Cardiac muscle cell (in vitro differentiated cells and primary cell): ENCODE measurements at regions not wholly inside any gene's neighbourhood (a gene's known extent, or its start where the extent isn't known, plus 50 kb on each side); places are given as distances from the start of the nearest gene placed in this dataset.
A peak's percentile ranks its signal among the peaks of the same experiment; 100 is the strongest.
"Not testable (repeated sequence)": the region's sequence is repeated elsewhere in the genome, so short reads cannot be mapped to it uniquely, and the experiment has no call there.

Experiments
- DNase-seq, 2 donors: peaks; one replicate each; pipeline versions ENCODE4 v3.0.0 to v3.0.0-alpha.2; 2010 to 2017; ENCODE audit warnings: low read depth in 1 of 2, low spot score in 1 of 2
- H3K27ac ChIP-seq: fragments of 200-600 bp; sonication (generic); 2 replicates; pipeline ENCODE4 v1.5.1; 2016
- H3K27me3 ChIP-seq: fragments of 200-600 bp; sonication (generic); 2 replicates; pipeline ENCODE4 v1.6.0; 2016; ENCODE audit warnings: control low read depth
- H3K36me3 ChIP-seq: fragments of 200-600 bp; sonication (generic); 2 replicates; pipeline ENCODE4 v1.5.1; 2016; ENCODE audit warnings: control low read depth
- H3K4me1 ChIP-seq: fragments of 200-600 bp; sonication (generic); 2 replicates; pipeline ENCODE4 v1.8.1; 2017; ENCODE audit warnings: low read depth, mild to moderate bottlenecking, mixed run types
- H3K4me3 ChIP-seq: fragments of 200-600 bp; sonication (generic); 2 replicates; pipeline ENCODE4 v1.5.1; 2016; ENCODE audit warnings: mild to moderate bottlenecking
- H3K9me3 ChIP-seq: fragments of 200-600 bp; sonication (generic); 2 replicates; pipeline ENCODE4 v1.5.1; 2017; ENCODE audit warnings: low read depth, mild to moderate bottlenecking, control low read depth
- TF ChIP-seq, protein P1 (sequence below): IDR thresholded peaks from 2 replicates; pipeline ENCODE4 v1.5.1; 2012; ENCODE audit warnings: low read depth, mild to moderate bottlenecking, low read length

DNA sequence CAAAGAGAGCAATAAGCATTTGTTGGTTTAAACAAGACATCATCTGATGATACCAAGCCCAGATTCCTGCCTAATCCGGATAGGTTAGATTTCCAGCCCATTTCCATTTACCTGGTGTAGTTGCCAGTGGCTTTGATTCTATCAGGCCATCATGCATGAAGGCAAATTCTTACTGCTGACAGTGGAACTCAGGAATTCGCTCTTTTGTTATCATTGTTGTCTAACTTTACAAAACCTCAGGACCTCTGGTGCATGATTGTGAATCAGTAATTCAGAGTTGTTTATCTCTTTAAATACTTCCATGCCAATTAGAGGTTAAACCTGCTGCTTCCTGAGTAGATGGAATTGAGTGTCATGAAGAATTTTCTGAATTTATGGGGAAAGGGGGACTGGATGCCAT, 76.5 kb downstream of the C9orf152 start:
- Histone ChIP-seq H3K4me1 (peaks cover 46% of the 10 kb centered on the region), H3K36me3 (peaks cover 5% of the 10 kb centered on the region), H3K27ac (no peak overlapping the region), H3K9me3 (no peaks in the 10 kb centered on the region), H3K4me3 (no peak overlapping the region), H3K27me3 (no peaks in the 10 kb centered on the region)
- no peak for DNase-seq
- TF ChIP-seq, protein P1, sequence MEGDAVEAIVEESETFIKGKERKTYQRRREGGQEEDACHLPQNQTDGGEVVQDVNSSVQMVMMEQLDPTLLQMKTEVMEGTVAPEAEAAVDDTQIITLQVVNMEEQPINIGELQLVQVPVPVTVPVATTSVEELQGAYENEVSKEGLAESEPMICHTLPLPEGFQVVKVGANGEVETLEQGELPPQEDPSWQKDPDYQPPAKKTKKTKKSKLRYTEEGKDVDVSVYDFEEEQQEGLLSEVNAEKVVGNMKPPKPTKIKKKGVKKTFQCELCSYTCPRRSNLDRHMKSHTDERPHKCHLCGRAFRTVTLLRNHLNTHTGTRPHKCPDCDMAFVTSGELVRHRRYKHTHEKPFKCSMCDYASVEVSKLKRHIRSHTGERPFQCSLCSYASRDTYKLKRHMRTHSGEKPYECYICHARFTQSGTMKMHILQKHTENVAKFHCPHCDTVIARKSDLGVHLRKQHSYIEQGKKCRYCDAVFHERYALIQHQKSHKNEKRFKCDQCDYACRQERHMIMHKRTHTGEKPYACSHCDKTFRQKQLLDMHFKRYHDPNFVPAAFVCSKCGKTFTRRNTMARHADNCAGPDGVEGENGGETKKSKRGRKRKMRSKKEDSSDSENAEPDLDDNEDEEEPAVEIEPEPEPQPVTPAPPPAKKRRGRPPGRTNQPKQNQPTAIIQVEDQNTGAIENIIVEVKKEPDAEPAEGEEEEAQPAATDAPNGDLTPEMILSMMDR: no peak

DNA sequence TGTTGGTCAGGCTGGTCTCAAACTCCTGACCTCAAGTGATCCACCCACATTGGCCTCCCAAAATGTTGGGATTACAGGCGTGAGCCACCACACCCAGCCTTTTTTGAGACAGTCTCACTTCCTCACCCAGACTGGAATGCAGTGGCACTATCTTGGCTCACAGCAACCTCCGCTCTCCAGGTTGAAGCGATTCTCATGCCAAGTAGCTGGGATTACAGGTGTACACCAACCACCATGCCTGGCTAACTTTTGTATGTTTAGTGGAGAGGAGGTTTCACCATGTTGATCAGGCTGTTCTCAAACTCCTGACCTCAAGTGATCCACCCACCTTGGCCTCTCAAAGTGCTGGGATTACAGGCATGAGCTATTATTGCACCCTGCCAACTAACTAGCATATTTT, 75.4 kb downstream of the C9orf152 start:
- H3K9me3 ChIP-seq, H3K4me3 ChIP-seq, H3K27me3 ChIP-seq, H3K27ac ChIP-seq, H3K36me3 ChIP-seq, DNase-seq: not testable (repeated sequence)
- peaks cover 36% of the 10 kb centered on the region for H3K4me1 ChIP-seq

DNA sequence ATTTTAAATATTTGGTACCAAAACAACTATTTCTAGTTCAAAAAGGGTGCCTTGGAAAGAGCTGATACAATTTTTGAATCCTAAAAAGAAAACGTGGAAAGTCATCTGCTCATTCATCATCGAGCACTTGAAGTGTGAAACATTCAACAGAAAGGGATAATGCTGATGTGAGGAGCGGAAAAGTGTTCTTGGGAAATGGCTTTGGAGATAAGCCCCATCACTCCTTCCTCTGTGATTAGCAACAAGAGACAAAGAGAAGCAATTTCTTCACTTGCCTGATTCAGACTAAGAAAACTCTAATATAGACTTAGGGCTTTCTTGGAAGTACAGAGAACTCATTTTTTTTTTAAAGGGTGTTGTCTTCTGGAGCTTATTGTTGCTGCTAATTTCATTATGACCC, 74.9 kb downstream of the C9orf152 start:
- DNase-seq: peak in 1 of 2 donors; percentile 72
- TF ChIP-seq, protein P1: no peak
- H3K4me1 ChIP-seq: peaks cover 31% of the 10 kb centered on the region
- H3K27ac ChIP-seq: peak overlapping the region; percentile 16
- no peaks in the 10 kb centered on the region for H3K27me3 ChIP-seq
- H3K9me3 ChIP-seq: no peaks in the 10 kb centered on the region
- H3K36me3 ChIP-seq: peaks cover 10% of the 10 kb centered on the region
- H3K4me3 ChIP-seq: no peak overlapping the region

DNA sequence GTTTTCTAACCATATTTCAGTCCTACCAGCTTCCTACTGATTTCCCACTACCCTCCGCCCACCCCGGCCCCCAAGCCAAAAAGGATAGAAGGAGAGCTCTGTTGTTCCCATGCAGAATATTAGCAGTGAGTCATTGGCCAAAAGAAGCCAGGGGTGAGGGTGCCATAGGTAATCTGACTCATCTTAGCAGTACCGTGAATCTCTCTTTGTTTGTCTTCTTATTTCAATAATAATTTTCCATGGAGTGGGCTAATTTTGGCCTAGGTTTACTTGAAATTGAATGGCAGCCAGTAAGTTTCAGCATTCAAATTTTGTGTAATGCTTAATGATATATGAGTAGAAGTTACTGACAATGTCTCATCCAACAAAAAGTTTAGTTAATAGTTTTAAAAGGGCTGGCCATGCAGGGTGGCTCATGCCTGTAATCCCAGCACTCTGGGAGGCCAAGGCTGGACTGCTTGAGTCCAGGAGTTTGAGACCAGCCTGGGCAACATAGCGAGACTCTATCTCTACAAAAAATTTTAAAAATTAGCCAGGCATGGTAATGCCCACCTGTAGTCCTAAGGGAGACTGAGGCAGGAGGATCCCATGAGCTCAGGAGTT, 74.2 kb downstream of the C9orf152 start:
- Histone ChIP-seq H3K27ac (peak overlapping the region; percentile 16), H3K4me3 (no peak overlapping the region), H3K36me3 (peaks cover 17% of the 10 kb centered on the region), H3K4me1 (peaks cover 24% of the 10 kb centered on the region), H3K27me3 (no peaks in the 10 kb centered on the region), H3K9me3 (no peaks in the 10 kb centered on the region)
- TF ChIP-seq, protein P1: no peak
- DNase-seq: peak in 1 of 2 donors; percentile 50

DNA sequence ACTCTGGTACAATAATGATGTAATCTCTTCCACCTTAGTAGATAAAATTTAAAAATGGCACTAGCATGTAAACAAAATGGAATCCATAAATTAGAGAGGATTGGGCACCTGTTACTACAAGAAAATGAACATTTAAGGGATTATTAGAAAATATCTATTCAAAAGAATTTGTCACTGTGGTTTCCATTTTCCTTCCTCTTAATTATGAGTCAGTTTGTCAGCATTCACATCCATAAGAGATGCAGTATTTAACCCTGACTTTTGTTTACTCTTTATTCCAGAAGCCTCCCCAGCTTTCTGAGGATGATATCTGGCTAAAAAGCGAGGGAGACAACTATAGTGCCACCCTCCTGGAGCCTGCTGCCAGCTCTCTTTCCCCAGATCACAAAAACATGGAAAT, 72.1 kb downstream of the C9orf152 start:
- Histone ChIP-seq H3K4me1 (peaks cover 11% of the 10 kb centered on the region), H3K27me3 (no peaks in the 10 kb centered on the region), H3K4me3 (no peak overlapping the region), H3K9me3 (no peaks in the 10 kb centered on the region), H3K27ac (no peak overlapping the region), H3K36me3 (peaks cover 22% of the 10 kb centered on the region)
- no peak for DNase-seq
- TF ChIP-seq, protein P1: no peak

DNA sequence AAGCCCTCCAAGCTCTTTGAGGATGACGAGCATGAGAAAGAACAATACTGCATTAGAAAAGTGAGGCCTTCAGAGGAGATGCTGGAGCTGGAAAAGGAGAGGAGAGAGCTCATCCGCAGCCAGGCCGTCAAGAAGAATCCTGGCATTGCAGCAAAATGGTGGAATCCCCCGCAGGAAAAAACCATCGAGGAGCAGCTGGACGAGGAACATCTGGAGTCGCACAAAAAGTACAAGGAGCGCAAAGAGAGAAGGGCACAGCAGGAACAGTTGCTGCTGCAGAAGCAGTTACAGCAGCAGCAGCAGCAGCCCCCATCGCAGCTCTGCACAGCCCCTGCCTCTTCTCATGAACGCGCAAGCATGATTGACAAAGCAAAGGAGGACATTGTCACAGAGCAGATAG, 71.2 kb downstream of the C9orf152 start:
- TF ChIP-seq, protein P1: no peak

More for the DNA sequence above, 71.2 kb downstream of the C9orf152 start:
- no peak overlapping the region for H3K27ac ChIP-seq
- H3K36me3 ChIP-seq: peaks cover 22% of the 10 kb centered on the region
- no peak overlapping the region for H3K4me3 ChIP-seq
- H3K27me3 ChIP-seq: no peaks in the 10 kb centered on the region
- H3K4me1 ChIP-seq: peaks cover 11% of the 10 kb centered on the region
- no peaks in the 10 kb centered on the region for H3K9me3 ChIP-seq
- no peak for DNase-seq
